ENCODE measurements at regions not wholly inside any gene's neighbourhood (a gene's known extent, or its start where the extent isn't known, plus 50 kb on each side); places are given as distances from the start of the nearest gene placed in this dataset.

DNA sequence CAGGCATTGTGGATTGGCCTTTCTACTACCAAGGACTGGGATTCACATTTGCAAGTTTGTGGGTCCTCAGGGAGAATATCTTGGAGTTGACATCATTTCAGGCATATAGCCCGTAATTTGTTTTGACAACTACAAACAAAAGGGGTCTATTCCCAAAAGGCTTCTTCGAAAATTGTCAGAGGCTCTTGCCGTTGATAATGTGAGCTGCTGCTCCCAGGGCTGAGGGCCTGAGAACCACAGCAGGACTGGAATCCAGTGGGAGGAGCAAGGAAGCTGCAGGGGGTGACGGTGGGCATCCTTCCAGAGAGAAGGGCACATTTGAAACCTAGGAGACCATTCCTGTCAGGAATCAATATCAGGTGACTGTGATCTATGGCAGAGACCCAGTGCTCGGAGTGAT is 761.6 kb upstream of the RBFOX1 start:
- no peak for TF ChIP-seq YY1 (IDR thresholded peaks at IDR 0.05; ENCODE audit: low read depth)
- TF ChIP-seq TEAD4 (IDR thresholded peaks at IDR 0.05), result no peak
- no peak for TF ChIP-seq ZBTB7A (IDR thresholded peaks at IDR 0.05; ENCODE audit: low read depth)
- TF ChIP-seq RAD21 (IDR thresholded peaks at IDR 0.05; ENCODE audit: low read depth), result no peak

GRCh38 chr16:6570530-6570929 is 762.1 kb upstream of the RBFOX1 start:
- no peak for TF ChIP-seq TEAD4 (IDR thresholded peaks at IDR 0.05)
- TF ChIP-seq EGR1 (IDR thresholded peaks at IDR 0.05), result no peak
- no peak for TF ChIP-seq TAF1 (IDR thresholded peaks at IDR 0.05; ENCODE audit: low read depth)
- TF ChIP-seq RAD21 (IDR thresholded peaks at IDR 0.05; ENCODE audit: low read depth), result no peak
- no peak for TF ChIP-seq EP300 (IDR thresholded peaks at IDR 0.05; ENCODE audit: borderline replicate concordance)
- TF ChIP-seq CEBPB (IDR thresholded peaks at IDR 0.05), result no peak

DNA sequence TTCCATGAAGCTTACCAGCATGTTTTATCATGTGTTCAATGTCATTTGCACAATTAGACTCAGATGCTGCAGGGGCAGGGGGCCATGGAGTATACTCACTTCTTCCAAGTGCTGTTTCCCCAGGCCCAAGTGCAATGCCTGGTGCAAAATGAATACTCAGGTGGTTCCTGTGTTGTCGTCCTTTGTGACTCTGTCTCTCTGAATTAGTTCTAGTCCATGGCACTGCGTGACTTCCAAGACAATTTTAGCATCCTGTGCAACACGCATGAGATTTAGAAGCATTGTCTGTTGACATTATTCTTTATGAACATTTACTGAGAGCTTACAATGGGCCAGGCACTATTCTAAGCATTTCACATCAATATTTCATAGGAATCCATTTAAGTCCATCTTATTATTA is 769.7 kb upstream of the RBFOX1 start:
- TF ChIP-seq TEAD4 (IDR thresholded peaks at IDR 0.05), result no peak
- TF ChIP-seq FOXM1 (IDR thresholded peaks at IDR 0.05; ENCODE audit: borderline replicate concordance, low read depth), result no peak
- no peak for TF ChIP-seq NFIC (IDR thresholded peaks at IDR 0.05)
- TF ChIP-seq TCF12 (IDR thresholded peaks at IDR 0.05; ENCODE audit: low read depth), result no peak
- TF ChIP-seq YY1 (IDR thresholded peaks at IDR 0.05; ENCODE audit: low read depth), result no peak
- TF ChIP-seq EP300 (IDR thresholded peaks at IDR 0.05; ENCODE audit: borderline replicate concordance), result no peak
- TF ChIP-seq CEBPB (IDR thresholded peaks at IDR 0.05), result no peak
- TF ChIP-seq, protein P1, sequence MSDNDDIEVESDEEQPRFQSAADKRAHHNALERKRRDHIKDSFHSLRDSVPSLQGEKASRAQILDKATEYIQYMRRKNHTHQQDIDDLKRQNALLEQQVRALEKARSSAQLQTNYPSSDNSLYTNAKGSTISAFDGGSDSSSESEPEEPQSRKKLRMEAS (IDR thresholded peaks at IDR 0.05), result no peak
- no peak for TF ChIP-seq EGR1 (IDR thresholded peaks at IDR 0.05)
- no peak for TF ChIP-seq USF1 (IDR thresholded peaks at IDR 0.05)
- no peak for TF ChIP-seq RAD21 (IDR thresholded peaks at IDR 0.05; ENCODE audit: low read depth)
- TF ChIP-seq, protein P2, sequence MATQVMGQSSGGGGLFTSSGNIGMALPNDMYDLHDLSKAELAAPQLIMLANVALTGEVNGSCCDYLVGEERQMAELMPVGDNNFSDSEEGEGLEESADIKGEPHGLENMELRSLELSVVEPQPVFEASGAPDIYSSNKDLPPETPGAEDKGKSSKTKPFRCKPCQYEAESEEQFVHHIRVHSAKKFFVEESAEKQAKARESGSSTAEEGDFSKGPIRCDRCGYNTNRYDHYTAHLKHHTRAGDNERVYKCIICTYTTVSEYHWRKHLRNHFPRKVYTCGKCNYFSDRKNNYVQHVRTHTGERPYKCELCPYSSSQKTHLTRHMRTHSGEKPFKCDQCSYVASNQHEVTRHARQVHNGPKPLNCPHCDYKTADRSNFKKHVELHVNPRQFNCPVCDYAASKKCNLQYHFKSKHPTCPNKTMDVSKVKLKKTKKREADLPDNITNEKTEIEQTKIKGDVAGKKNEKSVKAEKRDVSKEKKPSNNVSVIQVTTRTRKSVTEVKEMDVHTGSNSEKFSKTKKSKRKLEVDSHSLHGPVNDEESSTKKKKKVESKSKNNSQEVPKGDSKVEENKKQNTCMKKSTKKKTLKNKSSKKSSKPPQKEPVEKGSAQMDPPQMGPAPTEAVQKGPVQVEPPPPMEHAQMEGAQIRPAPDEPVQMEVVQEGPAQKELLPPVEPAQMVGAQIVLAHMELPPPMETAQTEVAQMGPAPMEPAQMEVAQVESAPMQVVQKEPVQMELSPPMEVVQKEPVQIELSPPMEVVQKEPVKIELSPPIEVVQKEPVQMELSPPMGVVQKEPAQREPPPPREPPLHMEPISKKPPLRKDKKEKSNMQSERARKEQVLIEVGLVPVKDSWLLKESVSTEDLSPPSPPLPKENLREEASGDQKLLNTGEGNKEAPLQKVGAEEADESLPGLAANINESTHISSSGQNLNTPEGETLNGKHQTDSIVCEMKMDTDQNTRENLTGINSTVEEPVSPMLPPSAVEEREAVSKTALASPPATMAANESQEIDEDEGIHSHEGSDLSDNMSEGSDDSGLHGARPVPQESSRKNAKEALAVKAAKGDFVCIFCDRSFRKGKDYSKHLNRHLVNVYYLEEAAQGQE (IDR thresholded peaks at IDR 0.05; ENCODE audit: low read depth), result no peak
- no peak for TF ChIP-seq CREB1 (IDR thresholded peaks at IDR 0.05; ENCODE audit: low read depth)

GRCh38 chr16:6560306-6561100 is 772.1 kb upstream of the RBFOX1 start:
- TF ChIP-seq EP300 (IDR thresholded peaks at IDR 0.05; ENCODE audit: borderline replicate concordance), result no peak
- TF ChIP-seq YY1 (IDR thresholded peaks at IDR 0.05; ENCODE audit: low read depth), result no peak
- no peak for TF ChIP-seq USF1 (IDR thresholded peaks at IDR 0.05)
- TF ChIP-seq, protein P2 (IDR thresholded peaks at IDR 0.05; ENCODE audit: low read depth), result no peak
- TF ChIP-seq CREB1 (IDR thresholded peaks at IDR 0.05; ENCODE audit: low read depth), result no peak
- no peak for TF ChIP-seq FOXM1 (IDR thresholded peaks at IDR 0.05; ENCODE audit: borderline replicate concordance, low read depth)

DNA sequence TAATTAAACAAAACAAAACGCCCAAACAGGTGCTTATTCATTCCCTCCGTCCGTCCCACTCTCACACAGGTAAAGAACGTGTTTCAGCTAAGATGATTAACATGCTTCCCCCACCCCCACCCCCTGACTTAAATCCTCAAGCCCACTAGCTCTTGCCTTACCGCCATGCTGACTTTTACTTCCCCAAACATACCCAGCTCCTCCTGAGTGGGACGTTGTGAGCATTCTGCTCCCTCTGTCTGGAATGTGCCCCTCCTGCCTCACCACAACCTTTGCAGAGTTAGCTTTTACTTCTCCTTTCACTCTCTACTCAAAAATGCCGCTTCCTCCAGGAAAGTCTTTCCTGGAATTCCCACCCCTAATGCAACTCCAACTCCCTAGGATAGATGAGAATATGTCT is 774.0 kb upstream of the RBFOX1 start:
- no peak for TF ChIP-seq ZBTB7A (IDR thresholded peaks at IDR 0.05; ENCODE audit: low read depth)
- no peak for TF ChIP-seq EP300 (IDR thresholded peaks at IDR 0.05; ENCODE audit: borderline replicate concordance)
- no peak for TF ChIP-seq RAD21 (IDR thresholded peaks at IDR 0.05; ENCODE audit: low read depth)
- no peak for TF ChIP-seq CREB1 (IDR thresholded peaks at IDR 0.05; ENCODE audit: low read depth)
- TF ChIP-seq CEBPB (IDR thresholded peaks at IDR 0.05), result no peak
- TF ChIP-seq NFIC (IDR thresholded peaks at IDR 0.05), result no peak
- TF ChIP-seq, protein P2 (IDR thresholded peaks at IDR 0.05; ENCODE audit: low read depth), result no peak
- TF ChIP-seq, protein P1 (IDR thresholded peaks at IDR 0.05), result no peak
- TF ChIP-seq EGR1 (IDR thresholded peaks at IDR 0.05), result no peak
- no peak for TF ChIP-seq TEAD4 (IDR thresholded peaks at IDR 0.05)
- no peak for TF ChIP-seq YY1 (IDR thresholded peaks at IDR 0.05; ENCODE audit: low read depth)
- no peak for TF ChIP-seq FOXM1 (IDR thresholded peaks at IDR 0.05; ENCODE audit: borderline replicate concordance, low read depth)
- TF ChIP-seq TCF12 (IDR thresholded peaks at IDR 0.05; ENCODE audit: low read depth), result no peak
- TF ChIP-seq TAF1 (IDR thresholded peaks at IDR 0.05; ENCODE audit: low read depth), result no peak
- no peak for TF ChIP-seq USF1 (IDR thresholded peaks at IDR 0.05)

Measured in Ishikawa (cell line).